HG03039 (cell line): ENCODE measurements at regions not wholly inside any gene's neighbourhood (a gene's known extent, or its start where the extent isn't known, plus 50 kb on each side); places are given as distances from the start of the nearest gene placed in this dataset.

Experiments used
- ATAC-seq: cut with Tn5 transposase; IDR thresholded peaks from one replicate; pipeline ENCODE4 v1.9.1; 2021; ENCODE audit warnings: mild to moderate bottlenecking, moderate library complexity; ENCODE audit not compliant: unreplicated experiment

DNA sequence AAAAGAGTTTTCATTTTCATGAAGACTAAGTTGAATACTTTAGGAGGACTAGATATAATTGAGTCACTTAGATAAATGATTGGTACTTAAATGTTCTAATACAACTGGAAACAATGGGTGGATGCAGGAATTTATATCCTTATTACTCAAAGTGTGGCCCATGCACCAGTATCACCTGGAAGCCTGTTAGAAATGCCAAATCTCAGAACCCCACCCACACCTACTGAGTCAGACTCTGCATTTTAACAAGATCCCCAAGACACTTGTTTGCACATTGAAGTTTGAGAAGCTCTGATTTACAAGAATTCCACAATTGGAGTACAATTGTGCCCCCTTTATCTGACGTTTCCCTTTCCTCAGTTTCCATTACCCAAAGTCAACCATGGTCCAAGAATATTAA lies 239.0 kb downstream of the AUH start:
- ATAC-seq, result no peak

DNA sequence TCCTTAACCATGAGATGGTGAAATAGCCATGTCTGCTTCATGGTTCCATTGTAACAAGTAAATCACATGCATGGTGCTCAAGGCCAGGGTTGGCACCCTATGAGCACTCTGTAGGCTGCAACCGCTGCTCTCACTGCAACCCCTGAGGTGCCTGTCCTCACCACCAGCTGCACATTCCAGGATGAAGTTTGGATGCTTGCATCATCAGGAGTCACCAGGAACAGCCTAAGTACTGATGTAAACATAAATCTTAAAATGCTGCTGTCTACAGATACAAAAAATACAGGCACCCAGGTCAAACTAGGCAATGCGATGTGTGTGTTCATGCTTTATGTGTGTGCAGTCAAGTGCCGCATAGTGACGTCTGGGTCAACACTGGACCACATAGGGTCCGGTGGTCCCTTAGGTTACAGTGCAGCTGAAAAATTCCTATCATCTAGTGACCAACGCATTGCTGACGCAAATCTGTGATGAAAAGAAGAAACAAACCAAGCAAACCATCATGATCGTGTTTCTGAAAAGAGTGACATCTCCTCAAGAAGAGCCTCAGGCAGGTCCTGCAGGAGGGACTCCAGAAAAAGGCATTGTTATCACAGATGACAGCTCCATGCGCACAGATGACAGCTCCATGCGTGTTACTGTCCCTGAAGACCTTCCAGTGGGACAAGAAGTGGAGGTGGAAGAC lies 234.8 kb downstream of the AUH start:
- ATAC-seq, result no peak

DNA sequence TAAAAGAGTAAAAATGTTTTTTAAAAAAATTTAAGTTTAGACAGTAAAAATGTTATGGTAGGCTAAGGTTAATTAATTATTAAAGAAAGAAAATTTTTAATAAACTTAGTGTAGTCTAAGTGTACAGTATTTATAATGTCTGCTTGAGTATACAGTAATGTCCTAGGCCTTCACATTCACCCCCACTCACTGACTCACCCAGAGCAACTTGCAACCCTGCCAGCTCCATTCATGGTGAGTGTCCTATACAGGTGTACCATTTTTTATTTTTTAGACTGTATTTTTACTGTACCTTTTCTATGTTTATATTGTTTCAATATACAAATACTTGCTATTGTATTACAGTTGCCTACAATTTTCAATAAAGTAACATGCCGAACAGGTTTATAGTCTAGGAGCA lies 234.1 kb downstream of the AUH start:
- no peak for ATAC-seq

DNA sequence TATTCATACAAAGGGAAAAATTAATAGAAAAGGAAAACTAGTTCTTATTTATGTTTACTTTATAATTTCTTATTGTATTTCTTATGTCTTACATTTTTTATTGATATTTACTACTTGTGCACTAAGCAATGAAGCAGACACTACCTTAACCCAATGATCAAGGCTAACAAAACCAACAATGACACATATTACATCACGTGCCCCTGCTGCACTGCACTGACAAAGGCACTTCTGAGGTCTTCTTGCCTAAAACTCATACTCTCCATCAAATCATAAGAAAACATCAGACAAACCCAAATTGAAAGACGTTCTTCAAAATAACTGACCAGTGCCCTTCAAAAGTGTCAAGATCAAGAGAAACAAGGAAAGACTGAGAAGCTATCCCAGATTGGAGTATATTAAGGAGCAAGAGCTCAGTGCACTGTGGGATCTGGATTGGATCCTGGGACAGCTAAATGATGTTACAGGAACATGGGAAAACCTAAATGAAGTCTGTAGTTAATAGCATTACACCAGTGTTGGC lies 230.9 kb downstream of the AUH start:
- ATAC-seq, result no peak

DNA sequence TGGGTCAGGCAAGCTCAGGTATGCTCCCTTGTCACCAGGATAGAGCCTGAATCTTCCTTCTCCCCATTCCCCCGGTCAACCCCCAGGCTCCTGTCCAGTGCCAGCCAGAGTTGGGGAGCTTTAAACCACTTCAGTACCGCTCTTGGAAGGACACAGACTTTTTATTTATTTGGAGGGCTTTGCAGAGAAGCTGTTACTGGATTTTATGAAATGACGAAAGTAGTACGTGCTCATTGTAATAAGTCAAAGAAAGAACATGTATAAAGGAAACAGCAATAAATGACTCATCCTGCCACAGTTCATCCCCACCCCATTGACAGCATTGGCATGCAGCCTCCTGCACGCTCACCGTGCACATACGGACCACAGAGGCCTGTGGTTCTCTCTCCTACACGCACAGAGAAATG lies 230.3 kb downstream of the AUH start:
- no peak for ATAC-seq

DNA sequence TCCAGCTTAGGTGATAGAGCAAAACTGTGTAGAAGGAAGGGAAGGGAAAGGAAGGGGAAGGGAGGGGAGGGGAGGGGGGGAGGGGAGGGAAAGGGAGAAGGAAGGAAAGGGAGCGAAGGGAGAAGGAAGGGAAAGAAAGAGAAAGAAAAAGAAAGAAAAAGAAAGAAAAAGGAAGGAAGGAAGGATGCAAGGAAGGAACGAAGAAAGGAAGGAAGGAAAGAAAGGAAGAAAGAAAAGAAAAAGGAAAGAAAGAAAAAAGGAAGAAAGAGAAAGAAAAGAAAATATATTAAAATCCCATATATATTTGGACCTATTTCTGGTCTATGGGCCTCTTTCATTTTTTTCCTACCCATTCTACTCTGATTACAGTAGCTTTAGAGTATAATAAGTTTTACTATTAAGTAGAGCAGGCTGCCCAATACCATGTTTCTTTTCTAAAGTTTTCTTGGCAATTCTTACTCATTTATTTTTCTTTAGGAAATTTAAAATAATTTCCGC lies 229.1 kb downstream of the AUH start:
- ATAC-seq, result no peak

DNA sequence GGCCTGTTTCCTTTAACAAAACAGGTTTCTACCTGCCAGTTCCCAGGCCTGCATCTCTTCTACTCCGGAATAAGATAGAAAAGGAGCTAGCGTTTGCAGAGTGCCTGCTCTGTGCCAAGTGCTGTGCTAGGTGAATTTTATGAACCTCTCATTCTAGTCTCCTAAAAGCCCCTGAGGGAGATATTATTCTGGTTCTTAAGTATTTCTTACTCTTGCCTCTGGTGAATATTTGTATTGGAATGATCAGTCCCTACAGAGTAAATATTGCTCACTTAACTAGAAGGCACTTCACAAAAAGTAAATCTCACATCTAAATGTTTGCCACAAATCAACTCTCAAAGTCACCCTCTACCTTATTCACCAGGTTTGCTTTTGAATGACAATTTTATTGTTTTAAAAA lies 227.1 kb downstream of the AUH start:
- no peak for ATAC-seq

DNA sequence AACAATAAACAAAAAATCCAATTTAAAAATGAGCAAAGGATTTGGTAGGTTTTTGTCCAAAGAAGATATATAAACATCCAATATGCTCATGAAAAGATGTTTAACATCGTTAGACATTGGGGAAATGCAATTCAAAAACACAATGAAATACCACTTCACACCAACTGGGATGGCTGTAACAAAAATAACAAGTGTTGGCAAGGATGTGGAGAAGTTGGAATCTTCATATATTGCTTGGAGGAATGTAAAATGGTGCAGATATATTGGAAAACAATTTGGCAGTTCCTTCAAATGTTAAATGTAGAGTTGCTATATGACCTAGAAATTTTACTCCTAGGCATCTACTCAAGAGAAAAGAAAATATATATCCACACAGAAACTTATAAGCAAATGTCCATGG lies 224.3 kb downstream of the AUH start:
- no peak for ATAC-seq

DNA sequence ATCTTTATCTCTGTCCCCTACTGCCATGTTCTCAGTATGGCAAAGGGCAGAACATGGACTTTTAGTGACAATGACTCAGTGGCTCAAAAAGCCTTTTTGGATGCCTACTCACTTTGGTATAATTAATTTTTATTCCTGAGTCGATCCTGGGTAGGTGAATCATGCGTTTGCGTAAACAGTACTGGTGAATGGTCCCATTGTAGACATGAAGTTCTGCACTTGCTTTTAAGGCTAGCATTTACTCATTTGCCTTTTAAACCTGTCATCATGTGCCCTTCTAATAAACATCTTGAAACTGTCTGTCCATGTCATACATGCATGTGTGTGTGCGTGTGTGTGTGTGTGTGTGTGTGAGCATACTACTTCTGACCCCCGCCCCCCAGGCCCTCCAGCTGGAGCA lies 223.0 kb downstream of the AUH start:
- no peak for ATAC-seq

DNA sequence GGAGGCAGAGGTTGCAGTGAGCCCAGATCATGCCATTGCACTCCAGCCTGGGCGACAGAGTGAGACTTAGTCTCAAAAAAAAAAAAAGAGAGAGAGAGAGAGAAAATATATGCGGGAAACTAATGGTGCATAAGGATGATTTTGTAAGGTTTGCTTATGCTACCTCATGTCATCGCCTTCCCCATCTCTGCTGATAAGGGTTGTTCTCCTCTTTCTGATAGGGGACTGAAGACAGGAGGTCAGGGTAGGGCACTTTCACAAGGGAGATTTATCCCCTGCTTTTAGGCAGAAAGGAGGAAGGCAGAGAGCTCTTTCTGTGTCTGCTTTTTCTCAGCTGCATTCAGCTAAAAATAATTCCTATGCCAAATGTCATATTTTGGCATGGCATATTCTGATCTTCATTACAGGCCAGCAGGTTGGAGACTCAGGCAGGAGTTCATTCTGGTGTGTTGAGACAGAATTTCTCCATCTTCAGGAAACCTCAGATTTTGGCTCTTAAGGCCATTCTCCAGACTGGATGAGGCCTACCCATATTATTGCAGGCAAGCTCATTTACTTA lies 220.2 kb downstream of the AUH start:
- ATAC-seq, result no peak

DNA sequence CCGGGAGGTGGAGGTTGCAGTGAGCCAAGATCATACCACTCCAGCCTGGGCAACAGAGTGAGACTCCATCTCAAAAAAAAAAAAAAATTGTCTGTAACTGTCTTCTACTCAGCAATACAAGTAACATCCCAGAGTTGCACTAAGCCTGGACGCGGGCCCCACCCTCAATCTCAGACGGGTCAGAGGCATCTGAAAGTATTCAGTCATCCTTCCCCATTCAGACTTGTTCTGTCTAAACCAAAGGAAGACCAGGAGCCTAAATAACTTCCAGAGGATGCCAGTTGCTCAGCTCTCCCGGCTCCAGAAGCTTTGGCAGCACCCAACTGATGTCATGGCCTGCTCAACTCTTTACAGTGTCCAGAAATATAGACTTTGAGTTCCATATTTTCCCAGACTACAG lies 218.6 kb downstream of the AUH start:
- no peak for ATAC-seq

DNA sequence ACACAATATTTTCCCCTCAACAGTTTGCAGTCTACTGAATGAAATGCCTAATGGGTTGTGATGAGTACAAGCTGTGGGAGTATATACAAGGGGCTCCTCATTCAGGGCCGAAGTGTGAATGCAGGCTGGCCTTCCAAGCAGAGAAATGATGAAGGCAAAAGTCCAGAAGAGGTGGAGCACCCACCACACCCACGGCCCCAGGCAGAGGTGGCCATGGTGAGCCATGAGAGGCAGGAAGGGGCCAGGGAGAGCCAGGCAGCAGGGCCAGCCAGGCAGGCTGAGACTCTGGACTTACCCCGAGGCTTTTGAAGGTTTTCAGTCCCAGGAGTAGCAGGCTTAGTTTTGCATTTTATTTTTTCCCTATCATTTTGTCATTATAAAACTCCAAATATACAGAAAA lies 218.1 kb downstream of the AUH start:
- no peak for ATAC-seq

DNA sequence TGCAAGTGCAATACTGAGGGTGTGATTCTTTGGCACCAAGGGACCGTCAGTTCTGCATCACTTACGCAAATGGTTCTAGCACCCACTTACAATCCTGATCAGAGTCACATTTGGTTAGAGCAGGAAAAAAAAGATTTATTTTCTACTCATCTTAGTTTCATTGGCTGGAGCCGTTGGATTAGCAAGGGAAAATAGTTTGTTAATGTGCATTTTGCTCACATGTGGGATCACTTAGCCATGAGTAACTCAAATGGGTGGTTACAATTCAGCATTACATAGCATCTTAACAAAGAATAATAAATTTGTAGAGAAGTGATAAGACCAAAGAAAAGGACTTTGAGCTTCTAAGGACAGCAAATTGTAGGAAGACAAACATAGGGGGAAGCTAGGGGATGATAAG lies 216.9 kb downstream of the AUH start:
- ATAC-seq, result no peak

DNA sequence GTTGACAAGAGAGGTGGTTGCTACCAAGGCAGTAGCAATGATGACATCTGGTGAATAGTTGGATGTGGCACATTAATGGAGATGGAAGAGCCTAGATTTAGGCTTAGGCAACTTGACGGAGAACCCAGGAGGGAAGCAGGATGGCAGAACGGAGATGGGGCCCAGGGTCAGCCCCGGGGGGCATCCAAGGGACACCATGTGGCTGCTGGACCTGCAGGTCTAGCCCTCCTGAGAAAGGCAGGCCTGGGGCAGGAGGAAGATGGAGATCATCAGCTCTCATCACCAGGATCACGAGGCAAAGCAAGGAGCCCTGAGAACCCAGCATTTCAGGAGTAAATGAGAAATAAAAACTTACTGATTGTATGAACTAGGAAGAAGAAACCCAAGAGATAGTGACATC lies 216.2 kb downstream of the AUH start:
- ATAC-seq, result no peak

DNA sequence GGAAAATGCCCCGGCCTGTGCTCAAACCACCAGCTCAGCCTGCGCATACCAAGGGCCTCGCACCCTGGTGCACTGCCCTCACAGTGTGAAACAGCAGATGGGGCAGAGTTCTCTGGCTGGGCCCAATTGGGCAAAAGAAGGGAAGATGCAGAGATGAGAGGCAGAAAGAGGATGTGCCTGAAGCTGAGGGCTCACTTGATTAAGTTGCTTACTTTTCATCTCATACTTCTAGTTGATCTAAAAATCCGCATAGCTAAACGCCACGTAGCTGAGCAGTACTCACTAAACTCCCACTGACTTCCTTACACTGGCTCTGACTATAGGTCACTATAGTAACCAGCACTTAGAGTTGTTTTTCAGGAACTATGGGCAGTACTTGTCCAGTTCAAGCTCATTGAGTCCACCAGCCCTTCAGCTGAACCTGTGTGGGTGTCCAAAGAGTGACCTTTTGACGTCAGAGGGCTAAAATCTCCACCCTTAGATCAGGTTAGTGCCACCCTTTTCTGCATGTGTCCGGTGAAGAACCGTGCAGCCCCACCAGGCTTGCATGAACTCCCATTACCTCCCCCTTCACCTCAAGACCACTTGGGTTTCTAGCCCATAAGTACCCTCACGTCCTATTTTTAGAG lies 215.2 kb downstream of the AUH start:
- no peak for ATAC-seq

DNA sequence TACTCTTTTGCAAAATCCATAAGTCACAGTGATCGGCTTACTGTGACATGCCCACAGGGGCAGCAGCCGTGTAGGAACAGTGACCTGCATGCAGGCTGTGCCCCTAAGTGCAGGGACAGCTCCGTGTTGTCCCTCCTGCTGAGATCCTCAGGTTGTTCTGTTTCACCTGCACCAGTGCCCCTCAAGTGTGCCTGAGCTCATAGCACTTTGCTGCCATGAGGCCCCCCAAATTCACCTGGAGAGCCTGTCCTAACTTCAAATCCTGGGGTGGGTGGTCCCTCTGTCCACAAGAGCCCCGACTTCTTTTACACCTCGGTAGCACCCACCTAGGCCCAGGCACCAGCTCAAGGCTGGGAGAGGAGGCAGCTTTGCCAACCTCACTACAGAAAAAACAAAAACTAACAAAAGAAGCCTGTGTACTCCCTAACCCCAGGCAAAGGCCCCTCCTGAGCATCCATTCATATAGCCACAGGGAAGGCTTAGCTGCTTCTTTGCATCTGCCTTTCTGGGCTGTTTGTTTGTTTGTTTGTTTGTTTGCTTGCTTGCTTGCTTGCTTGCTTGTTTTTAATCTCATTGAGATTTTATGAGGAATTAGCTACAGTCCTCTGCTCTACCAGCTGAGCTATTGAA lies 214.5 kb downstream of the AUH start:
- no peak for ATAC-seq

DNA sequence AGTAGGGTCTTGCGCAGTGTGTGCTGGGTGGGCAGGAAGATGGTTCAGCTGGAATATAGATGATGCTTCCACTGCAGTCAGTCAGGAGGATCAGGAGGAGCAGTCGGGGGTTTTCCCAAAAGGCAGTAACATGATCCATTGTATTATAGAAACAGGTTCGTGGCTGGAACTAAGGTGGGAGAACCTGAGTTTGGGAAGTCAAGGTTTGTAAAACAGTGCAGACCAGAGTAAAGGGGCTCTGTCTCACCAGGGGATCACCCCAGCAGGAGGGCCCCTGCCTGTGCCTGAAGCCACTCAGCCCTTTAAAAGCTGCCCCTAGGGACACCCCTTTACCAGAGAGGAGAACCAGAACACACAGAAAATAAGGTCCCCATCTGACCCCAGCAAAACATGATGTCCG lies 213.4 kb downstream of the AUH start:
- no peak for ATAC-seq

DNA sequence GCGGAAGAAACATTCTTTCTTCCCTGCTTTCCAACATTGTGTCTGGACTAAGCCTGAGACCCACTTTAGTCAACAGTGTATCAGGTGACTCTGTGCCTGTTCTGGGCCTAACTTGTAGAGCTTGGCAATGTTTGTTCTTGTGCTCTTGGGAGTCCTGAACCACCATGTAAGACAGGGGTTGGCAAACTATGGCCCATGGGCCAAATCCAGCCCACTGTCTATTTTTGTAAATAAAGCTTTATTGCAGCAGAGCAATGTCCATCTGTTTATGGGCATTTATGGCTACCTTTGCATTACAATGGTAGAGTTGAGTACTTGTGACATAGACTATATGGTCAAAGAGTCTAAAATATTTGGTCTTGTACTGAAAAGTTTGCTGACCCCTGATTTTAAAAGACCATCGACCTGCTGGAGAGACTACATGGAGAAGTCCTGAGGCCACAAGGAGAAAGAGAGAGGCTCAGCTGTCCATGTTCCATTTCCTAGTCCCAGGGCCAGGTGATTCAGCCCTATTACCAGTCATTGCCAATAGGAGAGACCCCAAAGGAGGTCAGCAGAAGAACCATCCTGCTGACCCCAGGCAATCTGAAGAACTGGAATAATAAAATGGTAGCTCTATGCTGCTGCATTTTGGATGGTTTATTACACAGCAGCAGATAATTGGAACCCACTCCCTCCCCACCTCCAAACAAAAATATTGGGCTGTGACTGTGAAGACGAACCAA lies 211.3 kb downstream of the AUH start:
- no peak for ATAC-seq

DNA sequence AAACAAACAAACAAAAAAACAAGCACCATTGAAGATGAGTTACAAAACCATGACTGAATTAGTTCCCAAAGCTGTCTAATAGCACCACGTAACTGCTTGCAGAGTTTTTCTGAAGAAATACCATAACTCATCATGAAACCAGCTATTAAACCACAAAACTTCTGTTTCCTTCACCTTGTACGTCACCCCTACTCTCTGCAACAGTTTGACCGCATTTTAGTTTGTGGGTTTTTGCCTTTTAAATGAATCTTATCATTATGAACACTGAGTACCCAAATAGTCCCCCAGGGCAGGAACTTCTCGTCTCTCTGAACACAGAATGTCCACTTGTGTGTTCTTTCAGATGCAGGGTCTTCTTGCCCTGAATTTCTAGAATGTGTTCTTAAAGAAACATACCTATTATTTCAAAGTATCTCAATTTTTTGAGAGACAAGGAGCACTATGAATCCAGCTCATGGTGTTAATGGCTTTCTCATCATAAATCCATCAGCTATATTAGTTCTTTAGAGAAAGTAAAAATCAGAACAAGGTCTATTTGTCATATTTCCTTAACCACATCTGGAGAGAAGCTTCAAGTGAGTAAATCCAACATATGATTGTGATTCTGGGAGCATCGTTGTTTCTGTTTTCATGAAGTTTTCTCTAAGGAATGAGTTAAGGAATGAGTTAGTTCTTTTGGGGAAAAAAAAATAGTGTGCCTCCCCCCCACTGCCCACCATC lies 210.6 kb downstream of the AUH start:
- peak; percentile 61 for ATAC-seq

DNA sequence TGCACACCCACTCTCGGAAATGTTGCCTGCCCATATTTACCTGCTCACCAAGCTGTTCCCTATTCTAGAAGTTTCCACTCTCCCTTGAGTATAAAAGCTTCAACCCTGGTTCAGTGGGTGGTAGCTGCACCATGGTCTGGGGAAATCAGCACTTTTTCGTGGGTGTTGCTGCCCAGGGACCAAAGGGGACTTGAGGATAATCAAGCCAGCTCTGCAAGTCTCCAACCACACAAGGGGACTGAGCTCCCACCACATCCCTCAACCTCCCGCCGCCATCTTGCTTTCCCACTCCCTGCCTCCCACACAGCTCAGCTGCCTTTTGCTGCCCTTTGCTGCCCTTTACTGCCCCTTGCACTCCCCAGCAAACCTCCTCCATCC lies 210.0 kb downstream of the AUH start:
- ATAC-seq, result no peak

DNA sequence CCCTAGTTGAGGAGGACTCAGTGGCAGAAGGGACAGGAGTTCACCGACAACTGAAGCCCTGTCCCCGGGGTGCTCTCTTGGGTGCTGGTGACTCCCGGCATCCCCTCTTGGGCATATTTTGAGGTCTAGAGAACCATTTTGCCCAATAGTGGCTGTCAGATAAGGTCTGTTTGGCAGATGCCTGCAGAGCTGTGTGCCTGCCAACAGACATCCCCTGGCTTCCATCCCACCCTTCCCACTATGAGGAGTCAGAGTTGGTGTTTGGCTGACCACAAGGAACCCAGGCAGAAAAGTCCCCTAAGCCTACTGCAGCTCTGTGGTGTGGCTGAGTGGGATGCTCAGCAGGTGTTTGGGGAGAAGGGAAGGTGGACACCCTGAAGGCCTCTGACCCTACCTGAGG lies 207.0 kb downstream of the AUH start:
- ATAC-seq, result no peak
